Esophagus muscularis mucosa (tissue), 3 donors: ENCODE measurements at regions not wholly inside any gene's neighbourhood (a gene's known extent, or its start where the extent isn't known, plus 50 kb on each side); places are given as distances from the start of the nearest gene placed in this dataset.

Experiments used
- POLR2AphosphoS5 ChIP-seq, 2 donors: sonication (generic); formaldehyde crosslinking; IDR thresholded peaks; one replicate each; pipeline ENCODE4 v1.6.1; 2017; ENCODE audit warnings: antibody characterized with exemption in 2 of 2
- TF ChIP-seq, protein P1 (sequence below), 3 experiments: fragments of 200-600 bp in 2 of 3; fragments of 450-650 bp in 1 of 3; sonication (generic) in 2 of 3; IDR thresholded peaks; one replicate each; pipeline ENCODE4 v1.5.1; 2017 to 2019; ENCODE audit warnings: antibody characterized with exemption in 3 of 3, mild to moderate bottlenecking in 2 of 3, moderate library complexity in 1 of 3

DNA sequence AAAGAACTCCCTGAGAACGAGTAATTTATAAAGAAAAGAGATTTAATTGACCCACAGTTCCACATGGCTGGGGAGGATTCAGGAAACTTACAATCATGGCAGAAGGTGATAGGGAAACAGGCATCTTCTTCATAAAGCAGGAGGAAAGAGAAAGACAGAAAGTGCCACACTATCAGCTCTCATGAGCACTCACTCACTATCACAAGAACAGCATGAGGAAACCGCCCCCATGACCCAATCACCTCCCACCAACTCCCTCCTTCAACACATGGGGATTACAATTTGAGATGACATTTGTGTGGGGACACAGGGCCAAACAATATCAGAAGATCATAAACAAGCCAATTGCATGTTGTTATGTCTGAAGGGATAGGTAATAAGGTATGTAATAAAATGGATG lies 935.9 kb upstream of the COX7C start:
- TF ChIP-seq, protein P1, sequence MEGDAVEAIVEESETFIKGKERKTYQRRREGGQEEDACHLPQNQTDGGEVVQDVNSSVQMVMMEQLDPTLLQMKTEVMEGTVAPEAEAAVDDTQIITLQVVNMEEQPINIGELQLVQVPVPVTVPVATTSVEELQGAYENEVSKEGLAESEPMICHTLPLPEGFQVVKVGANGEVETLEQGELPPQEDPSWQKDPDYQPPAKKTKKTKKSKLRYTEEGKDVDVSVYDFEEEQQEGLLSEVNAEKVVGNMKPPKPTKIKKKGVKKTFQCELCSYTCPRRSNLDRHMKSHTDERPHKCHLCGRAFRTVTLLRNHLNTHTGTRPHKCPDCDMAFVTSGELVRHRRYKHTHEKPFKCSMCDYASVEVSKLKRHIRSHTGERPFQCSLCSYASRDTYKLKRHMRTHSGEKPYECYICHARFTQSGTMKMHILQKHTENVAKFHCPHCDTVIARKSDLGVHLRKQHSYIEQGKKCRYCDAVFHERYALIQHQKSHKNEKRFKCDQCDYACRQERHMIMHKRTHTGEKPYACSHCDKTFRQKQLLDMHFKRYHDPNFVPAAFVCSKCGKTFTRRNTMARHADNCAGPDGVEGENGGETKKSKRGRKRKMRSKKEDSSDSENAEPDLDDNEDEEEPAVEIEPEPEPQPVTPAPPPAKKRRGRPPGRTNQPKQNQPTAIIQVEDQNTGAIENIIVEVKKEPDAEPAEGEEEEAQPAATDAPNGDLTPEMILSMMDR (IDR thresholded peaks at IDR 0.05) = no peak
- TF ChIP-seq POLR2AphosphoS5 (IDR thresholded peaks at IDR 0.05) = no peak
